ENCODE measurements at regions not wholly inside any gene's neighbourhood (a gene's known extent, or its start where the extent isn't known, plus 50 kb on each side); places are given as distances from the start of the nearest gene placed in this dataset.
"Not testable (repeated sequence)": the region's sequence is repeated elsewhere in the genome, so short reads cannot be mapped to it uniquely, and the experiment has no call there.

DNA sequence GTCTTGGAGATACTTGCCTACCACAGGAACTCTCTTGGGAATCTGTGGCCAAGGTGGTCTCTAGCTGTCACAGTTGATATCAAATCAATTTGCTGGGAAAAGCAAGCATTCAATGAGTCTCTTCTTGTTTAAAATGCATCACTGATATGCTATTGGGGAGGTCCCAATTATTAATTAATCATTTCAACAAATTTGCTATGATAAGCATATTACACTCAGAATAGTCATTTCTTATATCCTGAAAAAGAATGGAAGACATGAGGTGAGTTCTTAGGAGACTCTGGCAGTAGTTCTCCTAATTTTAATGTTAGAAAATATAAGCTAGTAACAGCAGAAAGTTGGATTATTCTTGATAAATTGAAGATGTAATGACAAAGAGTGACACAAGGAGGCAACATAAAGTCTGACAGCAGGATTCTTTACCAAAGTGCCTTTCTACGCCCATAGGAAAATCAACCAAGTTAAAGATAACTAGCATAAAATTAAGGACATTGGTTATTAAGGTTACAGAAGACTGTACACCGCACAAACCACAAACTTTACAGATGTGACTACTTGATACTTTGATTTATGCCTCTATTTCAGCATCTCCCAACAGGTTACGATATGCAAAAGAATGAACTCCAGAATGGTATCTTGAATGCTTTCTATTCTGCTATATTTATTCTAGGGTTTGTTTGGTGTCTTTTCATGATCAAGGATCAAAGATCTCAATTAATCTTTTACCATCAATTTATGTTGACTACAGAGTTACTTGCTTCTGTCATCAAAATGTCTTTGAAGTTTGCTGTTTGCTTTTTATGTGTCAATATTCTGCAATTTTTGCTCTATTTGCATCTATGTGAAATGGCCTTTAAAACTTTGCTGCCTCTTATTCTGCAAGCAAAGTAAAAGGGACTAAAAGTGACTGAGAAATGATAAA is 349.6 kb upstream of the CLEC14A start (continued):
- TF ChIP-seq, protein P1, sequence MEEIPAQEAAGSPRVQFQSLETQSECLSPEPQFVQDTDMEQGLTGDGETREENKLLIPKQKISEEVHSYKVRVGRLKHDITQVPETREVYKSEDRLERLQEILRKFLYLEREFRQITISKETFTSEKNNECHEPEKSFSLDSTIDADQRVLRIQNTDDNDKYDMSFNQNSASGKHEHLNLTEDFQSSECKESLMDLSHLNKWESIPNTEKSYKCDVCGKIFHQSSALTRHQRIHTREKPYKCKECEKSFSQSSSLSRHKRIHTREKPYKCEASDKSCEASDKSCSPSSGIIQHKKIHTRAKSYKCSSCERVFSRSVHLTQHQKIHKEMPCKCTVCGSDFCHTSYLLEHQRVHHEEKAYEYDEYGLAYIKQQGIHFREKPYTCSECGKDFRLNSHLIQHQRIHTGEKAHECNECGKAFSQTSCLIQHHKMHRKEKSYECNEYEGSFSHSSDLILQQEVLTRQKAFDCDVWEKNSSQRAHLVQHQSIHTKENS (CRISPR knock-in tag; IDR thresholded peaks at IDR 0.05) = no peak
- no peak for TF ChIP-seq NBN (IDR thresholded peaks at IDR 0.05; ENCODE audit: low read depth)
- no peak for TF ChIP-seq MTA3 (IDR thresholded peaks at IDR 0.05; ENCODE audit: borderline replicate concordance)

DNA sequence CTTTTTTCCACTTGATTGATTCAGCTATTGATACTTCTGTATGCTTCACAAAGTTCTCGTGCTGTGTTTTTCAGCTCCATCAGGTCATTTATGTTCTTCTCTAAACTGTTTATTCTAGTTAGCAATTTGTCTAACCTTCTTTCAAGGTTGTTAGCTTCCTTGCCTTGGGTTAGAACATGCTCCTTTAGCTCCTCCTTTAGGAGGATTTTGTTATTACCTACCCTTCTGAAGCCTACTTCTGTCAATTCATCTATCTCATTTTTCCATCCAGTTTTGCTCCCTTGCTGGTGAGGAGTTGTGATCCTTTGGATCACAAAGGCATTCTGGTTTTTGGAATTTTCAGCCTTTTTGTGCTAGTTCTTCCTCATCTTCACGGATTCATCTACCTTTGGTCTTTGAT is 344.7 kb upstream of the CLEC14A start:
- H3K9ac ChIP-seq (ENCODE audit: insufficient read depth in 1 of 2, low read depth in 2 of 2, low read length in 2 of 2); ATAC-seq; H3K4me1 ChIP-seq (replicated peaks in 1 of 2; ENCODE audit: control insufficient read depth in 2 of 2, insufficient read depth in 2 of 2, low read length in 2 of 2); H3K27ac ChIP-seq (ENCODE audit: extremely low read depth, low read depth, low read length); H3K4me3 ChIP-seq; in situ Hi-C loops (cut with MboI); H2AFZ ChIP-seq (ENCODE audit: low read depth, low read length); POLR2A ChIA-PET; H3K27me3 ChIP-seq (ENCODE audit: control insufficient read depth in 2 of 2, insufficient read depth in 2 of 2, low read length in 2 of 2); H3K9me3 ChIP-seq (replicated peaks; ENCODE audit: control insufficient read depth, insufficient read depth, low read depth, low read length); H3K36me3 ChIP-seq (ENCODE audit: control insufficient read depth, insufficient read depth, low read length); intact Hi-C loops (cut with micrococcal nuclease); FAIRE-seq; DNase-seq (ENCODE audit: extremely low read depth in 1 of 4, low spot score in 3 of 4); BruUV-seq (replicated peaks); CTCF ChIA-PET (ENCODE audit: low intra/inter-chr PET ratio); H4K20me1 ChIP-seq (replicated peaks; ENCODE audit: control insufficient read depth, insufficient read depth, low read length); H3K79me2 ChIP-seq (ENCODE audit: control insufficient read depth, insufficient read depth, low read length); H3K4me2 ChIP-seq (ENCODE audit: insufficient read depth, low read length); H3K9me1 ChIP-seq (ENCODE audit: control insufficient read depth, insufficient read depth, low read length): not testable (repeated sequence)
- WGBS (ENCODE audit: insufficient coverage, low coverage, missing lambda C conversion rate) = 0% methylated on average over 2 of the region's 2 CpGs
